PFSK-1 (cell line): ENCODE measurements at regions not wholly inside any gene's neighbourhood (a gene's known extent, or its start where the extent isn't known, plus 50 kb on each side); places are given as distances from the start of the nearest gene placed in this dataset.

Experiments used
- FOXP2 ChIP-seq: optimal IDR thresholded peaks from 2 replicates; pipeline ENCODE3; 2011; ENCODE audit warnings: borderline replicate concordance, control low read depth, inconsistent platforms; ENCODE audit not compliant: insufficient read depth; ENCODE audit errors: extremely low read length, extremely low read depth
- POLR2AphosphoS5 ChIP-seq: IDR thresholded peaks from 2 replicates; pipeline ENCODE4 v1.6.1; 2012; ENCODE audit warnings: low read depth, mild to moderate bottlenecking, control low read depth, low read length, moderate library complexity
- SIN3A ChIP-seq: IDR thresholded peaks from 2 replicates; pipeline ENCODE4 v1.6.1; 2012; ENCODE audit warnings: mild to moderate bottlenecking, low read length, moderate library complexity, borderline replicate concordance; ENCODE audit not compliant: insufficient read depth
- TAF1 ChIP-seq: IDR thresholded peaks from 2 replicates; pipeline ENCODE4 v1.6.1; 2012; ENCODE audit warnings: low read length, control low read depth, borderline replicate concordance; ENCODE audit not compliant: insufficient read depth
- TF ChIP-seq, protein P1 (sequence below), 2 experiments: IDR thresholded peaks; 2 replicates each; pipeline versions ENCODE4 v1.6.1 to v1.8.0; 2011 to 2012; ENCODE audit warnings: low read depth in 2 of 2, low read length in 2 of 2, control low read depth in 1 of 2, inconsistent platforms in 1 of 2, mild to moderate bottlenecking in 1 of 2, moderate library complexity in 1 of 2; ENCODE audit not compliant: insufficient read depth in 1 of 2

DNA sequence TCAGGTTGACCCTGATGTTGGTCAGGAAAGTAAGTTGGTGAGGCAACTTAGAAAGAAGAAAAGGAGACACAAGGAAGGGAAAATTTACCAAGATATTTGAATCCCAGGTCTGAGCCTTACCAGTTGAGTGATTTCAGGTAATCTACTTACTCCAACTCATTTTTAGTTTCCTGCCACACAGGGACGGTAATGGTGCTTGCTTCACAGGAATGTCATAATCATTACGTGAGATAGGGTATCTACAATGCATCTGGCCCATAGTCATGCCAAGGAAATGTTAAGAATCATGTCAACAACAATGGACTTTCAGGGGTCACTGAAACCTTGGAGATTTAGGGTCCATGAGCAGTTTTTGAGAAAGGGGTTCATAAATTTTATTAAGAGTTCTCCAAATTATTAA, 195.4 kb upstream of the HHIP start:
- TF ChIP-seq, protein P1, sequence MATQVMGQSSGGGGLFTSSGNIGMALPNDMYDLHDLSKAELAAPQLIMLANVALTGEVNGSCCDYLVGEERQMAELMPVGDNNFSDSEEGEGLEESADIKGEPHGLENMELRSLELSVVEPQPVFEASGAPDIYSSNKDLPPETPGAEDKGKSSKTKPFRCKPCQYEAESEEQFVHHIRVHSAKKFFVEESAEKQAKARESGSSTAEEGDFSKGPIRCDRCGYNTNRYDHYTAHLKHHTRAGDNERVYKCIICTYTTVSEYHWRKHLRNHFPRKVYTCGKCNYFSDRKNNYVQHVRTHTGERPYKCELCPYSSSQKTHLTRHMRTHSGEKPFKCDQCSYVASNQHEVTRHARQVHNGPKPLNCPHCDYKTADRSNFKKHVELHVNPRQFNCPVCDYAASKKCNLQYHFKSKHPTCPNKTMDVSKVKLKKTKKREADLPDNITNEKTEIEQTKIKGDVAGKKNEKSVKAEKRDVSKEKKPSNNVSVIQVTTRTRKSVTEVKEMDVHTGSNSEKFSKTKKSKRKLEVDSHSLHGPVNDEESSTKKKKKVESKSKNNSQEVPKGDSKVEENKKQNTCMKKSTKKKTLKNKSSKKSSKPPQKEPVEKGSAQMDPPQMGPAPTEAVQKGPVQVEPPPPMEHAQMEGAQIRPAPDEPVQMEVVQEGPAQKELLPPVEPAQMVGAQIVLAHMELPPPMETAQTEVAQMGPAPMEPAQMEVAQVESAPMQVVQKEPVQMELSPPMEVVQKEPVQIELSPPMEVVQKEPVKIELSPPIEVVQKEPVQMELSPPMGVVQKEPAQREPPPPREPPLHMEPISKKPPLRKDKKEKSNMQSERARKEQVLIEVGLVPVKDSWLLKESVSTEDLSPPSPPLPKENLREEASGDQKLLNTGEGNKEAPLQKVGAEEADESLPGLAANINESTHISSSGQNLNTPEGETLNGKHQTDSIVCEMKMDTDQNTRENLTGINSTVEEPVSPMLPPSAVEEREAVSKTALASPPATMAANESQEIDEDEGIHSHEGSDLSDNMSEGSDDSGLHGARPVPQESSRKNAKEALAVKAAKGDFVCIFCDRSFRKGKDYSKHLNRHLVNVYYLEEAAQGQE (IDR thresholded peaks at IDR 0.05; ENCODE audit: insufficient read depth in 1 of 2, low read depth in 2 of 2, low read length in 2 of 2) = no peak
- TF ChIP-seq POLR2AphosphoS5 (no peak), FOXP2 (no peak), TAF1 (no peak)

DNA sequence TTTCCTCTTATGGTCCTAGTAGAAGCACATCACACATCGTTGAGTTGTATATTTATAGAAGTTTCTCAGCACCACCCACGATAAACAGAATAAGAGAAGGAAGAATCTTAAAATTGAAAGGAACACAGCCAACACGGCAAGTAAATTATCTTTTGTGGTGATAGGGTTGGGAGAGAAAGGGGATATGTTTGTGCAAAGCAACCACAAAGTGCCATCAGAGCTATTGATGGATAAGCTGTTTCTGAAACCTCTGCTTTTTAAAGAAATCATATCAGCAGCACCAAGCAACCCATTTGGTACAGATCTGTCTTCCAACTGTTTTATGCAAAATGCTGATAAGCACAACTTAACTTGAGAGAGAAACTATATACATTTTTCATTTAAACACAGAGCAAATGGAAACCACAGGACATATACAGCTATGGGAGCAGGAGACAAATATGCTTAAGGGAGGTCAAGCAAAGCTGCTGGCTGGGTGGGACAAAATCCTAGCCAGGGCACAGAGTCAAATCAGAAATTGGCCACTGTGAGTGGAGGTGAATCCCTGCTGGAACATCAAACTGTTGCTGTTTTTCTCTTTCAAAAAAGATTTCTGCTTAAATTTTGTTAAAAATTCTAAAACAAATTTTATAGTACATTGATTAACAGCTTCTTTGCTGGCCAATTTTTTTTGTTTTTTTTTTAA, 194.0 kb upstream of the HHIP start:
- TF ChIP-seq TAF1 = no peak
- no peak for TF ChIP-seq SIN3A

DNA sequence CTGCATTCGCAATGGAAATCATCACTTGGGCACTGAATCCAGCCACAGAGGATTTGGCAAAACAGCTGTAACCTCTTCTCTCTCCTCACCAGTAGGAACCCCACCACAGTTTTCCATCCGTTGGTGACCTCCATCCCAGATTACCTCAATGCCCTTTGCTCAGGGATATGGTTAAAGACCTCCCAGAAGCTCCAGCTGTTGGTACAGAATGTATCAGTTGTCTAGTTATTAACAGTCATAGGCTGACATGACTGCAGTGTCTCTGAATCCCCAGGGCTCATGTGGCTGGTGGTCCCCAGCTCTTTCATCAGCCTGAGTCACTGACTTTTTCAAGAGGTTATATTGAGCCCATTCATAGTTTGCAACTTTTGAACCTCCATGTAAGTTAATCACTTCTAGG, 189.8 kb upstream of the HHIP start:
- TF ChIP-seq POLR2AphosphoS5 = no peak
- TF ChIP-seq, protein P1 (IDR thresholded peaks at IDR 0.05; ENCODE audit: insufficient read depth in 1 of 2, low read depth in 2 of 2, low read length in 2 of 2) = no peak
- TF ChIP-seq TAF1 = no peak
- TF ChIP-seq FOXP2 = no peak
- TF ChIP-seq SIN3A = no peak

DNA sequence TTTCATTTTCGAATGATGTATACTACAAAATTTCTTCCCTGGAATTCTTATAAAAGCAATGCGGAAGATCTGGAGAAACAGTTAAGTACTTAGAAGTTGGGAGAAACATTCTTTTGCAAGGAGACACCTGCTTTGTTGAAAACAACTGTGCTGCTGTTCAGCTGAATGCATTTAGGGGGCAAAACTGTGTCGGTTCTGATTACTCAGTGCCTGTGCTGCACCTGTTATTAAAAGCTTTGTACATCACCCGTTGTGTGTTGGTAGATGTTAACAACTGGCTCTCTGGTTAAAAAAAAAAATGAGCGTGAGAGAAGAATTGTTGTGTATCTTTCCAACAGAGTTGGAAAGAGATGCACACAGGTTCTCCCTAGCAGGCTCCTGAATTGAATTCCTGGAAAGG, 184.1 kb upstream of the HHIP start:
- TF ChIP-seq POLR2AphosphoS5 (no peak), TAF1 (no peak), SIN3A (no peak), FOXP2 (no peak)
- TF ChIP-seq, protein P1 (IDR thresholded peaks at IDR 0.05; ENCODE audit: insufficient read depth in 1 of 2, low read depth in 2 of 2, low read length in 2 of 2) = no peak

DNA sequence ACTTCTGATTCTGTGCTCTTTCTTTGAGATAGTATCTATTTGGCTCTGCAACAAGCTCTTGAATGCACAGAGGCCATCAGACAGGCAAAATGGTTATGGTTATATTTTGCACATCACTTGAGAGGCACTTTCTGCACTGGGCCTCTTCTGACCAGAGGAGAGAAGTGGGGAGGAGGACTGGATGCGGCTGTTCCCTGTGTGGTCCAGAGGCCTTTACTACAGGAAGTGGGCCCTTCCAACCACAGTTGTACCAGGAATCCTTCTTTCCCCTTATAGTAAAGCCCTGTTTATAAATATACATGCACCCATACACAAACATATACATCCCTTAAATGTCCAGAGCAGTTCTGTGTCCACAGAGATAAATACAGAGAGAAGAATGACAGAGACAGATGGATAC, 182.7 kb upstream of the HHIP start:
- no peak for TF ChIP-seq TAF1
- no peak for TF ChIP-seq POLR2AphosphoS5
- no peak for TF ChIP-seq FOXP2
- TF ChIP-seq, protein P1 (IDR thresholded peaks at IDR 0.05; ENCODE audit: insufficient read depth in 1 of 2, low read depth in 2 of 2, low read length in 2 of 2) = no peak
- TF ChIP-seq SIN3A = no peak
